ENCODE measurements at regions not wholly inside any gene's neighbourhood (a gene's known extent, or its start where the extent isn't known, plus 50 kb on each side); places are given as distances from the start of the nearest gene placed in this dataset.

GRCh38 chr2:212732860-212733259 is 194.3 kb upstream of the ERBB4 start:
- DNase-seq (ENCODE audit: low read depth) = peak; percentile 59
- no peak for TF ChIP-seq CTCF (IDR thresholded peaks at IDR 0.05; ENCODE audit: insufficient read depth, low read depth, low read length, missing control alignments)
- H3K4me3 ChIP-seq (ENCODE audit: low read length) = no peak overlapping the region

- TF ChIP-seq CTCF (IDR thresholded peaks at IDR 0.05; ENCODE audit: insufficient read depth, low read depth, low read length, missing control alignments) = no peak
- peak; percentile 57 for DNase-seq (ENCODE audit: low read depth)
- H3K4me3 ChIP-seq (ENCODE audit: low read length) = no peak overlapping the region
Measured at GRCh38 chr2:212730994-212731393, 192.4 kb upstream of the ERBB4 start.

GRCh38 chr2:212728717-212729116 is 190.1 kb upstream of the ERBB4 start:
- DNase-seq (ENCODE audit: low read depth) = no peak
- no peak for TF ChIP-seq CTCF (IDR thresholded peaks at IDR 0.05; ENCODE audit: insufficient read depth, low read depth, low read length, missing control alignments)
- H3K4me3 ChIP-seq (ENCODE audit: low read length) = no peak overlapping the region

- no peak overlapping the region for H3K4me3 ChIP-seq (ENCODE audit: low read length)
- peak; percentile 62 for DNase-seq (ENCODE audit: low read depth)
- no peak for TF ChIP-seq CTCF (IDR thresholded peaks at IDR 0.05; ENCODE audit: insufficient read depth, low read depth, low read length, missing control alignments)
Measured at GRCh38 chr2:212727751-212728150, 189.1 kb upstream of the ERBB4 start.

GRCh38 chr2:212726403-212726802 is 187.8 kb upstream of the ERBB4 start:
- no peak for TF ChIP-seq CTCF (IDR thresholded peaks at IDR 0.05; ENCODE audit: insufficient read depth, low read depth, low read length, missing control alignments)
- H3K4me3 ChIP-seq (ENCODE audit: low read length) = no peak overlapping the region
- peak; percentile 30 for DNase-seq (ENCODE audit: low read depth)

GRCh38 chr2:212725180-212725579 is 186.6 kb upstream of the ERBB4 start:
- no peak for TF ChIP-seq CTCF (IDR thresholded peaks at IDR 0.05; ENCODE audit: insufficient read depth, low read depth, low read length, missing control alignments)
- DNase-seq (ENCODE audit: low read depth) = no peak
- no peak overlapping the region for H3K4me3 ChIP-seq (ENCODE audit: low read length)

- peak; percentile 60 for DNase-seq (ENCODE audit: low read depth)
- H3K4me3 ChIP-seq (ENCODE audit: low read length) = no peak overlapping the region
- TF ChIP-seq CTCF (IDR thresholded peaks at IDR 0.05; ENCODE audit: insufficient read depth, low read depth, low read length, missing control alignments) = no peak
Measured at GRCh38 chr2:212723226-212723625, 184.6 kb upstream of the ERBB4 start.

Data from epithelial cell of esophagus (primary cell).